Stimulated activated CD4-positive, alpha-beta T cell treated with anti-CD3 and anti-CD28 coated beads, Interleukin-2, amount 100 ng/mL, for 48 hours (primary cell): ENCODE measurements at regions not wholly inside any gene's neighbourhood (a gene's known extent, or its start where the extent isn't known, plus 50 kb on each side); places are given as distances from the start of the nearest gene placed in this dataset.
"Not testable (repeated sequence)": the region's sequence is repeated elsewhere in the genome, so short reads cannot be mapped to it uniquely, and the experiment has no call there.

Experiments
- DNase-seq, 2 donors: peaks; one replicate each; pipeline ENCODE4 v3.0.0-alpha.2; 2020

GRCh38 chr3:153221748-153222162 lies 59.7 kb downstream of the RAP2B start:
- peak; percentile 27 to 36 for DNase-seq

GRCh38 chr3:153226877-153227276 lies 64.9 kb downstream of the RAP2B start:
- not testable (repeated sequence) for DNase-seq

- not testable (repeated sequence) for DNase-seq
Observed at GRCh38 chr3:153230427-153230826, 68.4 kb downstream of the RAP2B start.

GRCh38 chr3:153231245-153231644 lies 69.2 kb downstream of the RAP2B start:
- DNase-seq = not testable (repeated sequence)

GRCh38 chr3:153232050-153232752 lies 70.2 kb downstream of the RAP2B start:
- DNase-seq = not testable (repeated sequence)

- DNase-seq = no peak
Observed at GRCh38 chr3:153232851-153233271, 70.8 kb downstream of the RAP2B start.

- no peak for DNase-seq
Observed at GRCh38 chr3:153233986-153234385, 72.0 kb downstream of the RAP2B start.

- DNase-seq = no peak
Observed at GRCh38 chr3:153242896-153243295, 80.9 kb downstream of the RAP2B start.

- DNase-seq = no peak
Observed at GRCh38 chr3:153244961-153245360, 82.9 kb downstream of the RAP2B start.

GRCh38 chr3:153245661-153246060 lies 83.6 kb downstream of the RAP2B start:
- DNase-seq = no peak

GRCh38 chr3:153246331-153246730 lies 84.3 kb downstream of the RAP2B start:
- DNase-seq = no peak

- DNase-seq = no peak
Observed at GRCh38 chr3:153246806-153247205, 84.8 kb downstream of the RAP2B start.

GRCh38 chr3:153247331-153248330 lies 85.6 kb downstream of the RAP2B start:
- no peak for DNase-seq

GRCh38 chr3:153248835-153249234 lies 86.8 kb downstream of the RAP2B start:
- not testable (repeated sequence) for DNase-seq

GRCh38 chr3:153249906-153250305 lies 87.9 kb downstream of the RAP2B start:
- DNase-seq = no peak

GRCh38 chr3:153250446-153250845 lies 88.4 kb downstream of the RAP2B start:
- DNase-seq = no peak

GRCh38 chr3:153252963-153253362 lies 90.9 kb downstream of the RAP2B start:
- no peak for DNase-seq

- no peak for DNase-seq
Observed at GRCh38 chr3:153254361-153254760, 92.3 kb downstream of the RAP2B start.

- DNase-seq = no peak
Observed at GRCh38 chr3:153257673-153258351, 95.8 kb downstream of the RAP2B start.

- no peak for DNase-seq
Observed at GRCh38 chr3:153259956-153260355, 97.9 kb downstream of the RAP2B start.

GRCh38 chr3:153260681-153261080 lies 98.7 kb downstream of the RAP2B start:
- no peak for DNase-seq

- DNase-seq = no peak
Observed at GRCh38 chr3:153266619-153267018, 104.6 kb downstream of the RAP2B start.
